Natural killer cell (primary cell): ENCODE measurements at regions not wholly inside any gene's neighbourhood (a gene's known extent, or its start where the extent isn't known, plus 50 kb on each side); places are given as distances from the start of the nearest gene placed in this dataset.

ENCODE experiments used
- ATAC-seq, 3 donors: fragments of 150-1000 bp in 2 of 3; fragments of 200-7000 bp in 1 of 3; cut with Tn5 transposase; 1 replicate in 1 of 3; 2 replicates in 2 of 3; pipeline ENCODE4 v1.10.0; 2021; ENCODE audit warnings: mild to moderate bottlenecking in 2 of 3, moderate library complexity in 2 of 3
- DNase-seq, 2 donors: peaks; one replicate each; pipeline versions ENCODE4 v3.0.0 to v3.0.0-alpha.2; 2013 to 2021; ENCODE audit warnings: mixed read lengths in 1 of 2
- H3K27ac ChIP-seq: one replicate; pipeline ENCODE4 v1.5.1; 2013; ENCODE audit warnings: mild to moderate bottlenecking, low read length
- H3K27me3 ChIP-seq: one replicate; pipeline ENCODE4 v1.6.1; 2013; ENCODE audit warnings: low read length; ENCODE audit not compliant: control insufficient read depth, insufficient read depth
- H3K36me3 ChIP-seq: one replicate; pipeline ENCODE4 v1.6.1; 2013; ENCODE audit warnings: low read length; ENCODE audit not compliant: control insufficient read depth, insufficient read depth
- H3K4me1 ChIP-seq: one replicate; pipeline ENCODE4 v1.6.1; 2013; ENCODE audit warnings: low read length; ENCODE audit not compliant: control insufficient read depth, insufficient read depth
- H3K4me3 ChIP-seq: one replicate; pipeline ENCODE4 v1.5.1; 2013; ENCODE audit warnings: low read length
- H3K9me3 ChIP-seq: one replicate; pipeline ENCODE4 v1.6.1; 2013; ENCODE audit warnings: low read length; ENCODE audit not compliant: control insufficient read depth, insufficient read depth
- H3K27ac Mint-ChIP-seq, 2 donors: one replicate each; pipeline ENCODE4 v1.8.0; 2022; ENCODE audit warnings: mild to moderate bottlenecking in 2 of 2, mixed read lengths in 2 of 2, moderate library complexity in 1 of 2
- H3K27me3 Mint-ChIP-seq, 2 donors: one replicate each; pipeline ENCODE4 v1.8.0; 2022; ENCODE audit warnings: low read depth in 2 of 2, mixed read lengths in 2 of 2
- H3K36me3 Mint-ChIP-seq: one replicate; pipeline ENCODE4 v1.8.0; 2022; ENCODE audit warnings: mixed read lengths
- H3K4me1 Mint-ChIP-seq, 2 donors: one replicate each; pipeline ENCODE4 v1.8.0; 2022; ENCODE audit warnings: mixed read lengths in 2 of 2
- H3K4me3 Mint-ChIP-seq: one replicate; pipeline ENCODE4 v1.8.0; 2022; ENCODE audit warnings: mild to moderate bottlenecking, moderate library complexity, mixed read lengths
- H3K9me3 Mint-ChIP-seq, 2 donors: one replicate each; pipeline ENCODE4 v1.8.0; 2022; ENCODE audit warnings: mixed read lengths in 2 of 2
- CTCF ChIP-seq: fragments of 200-600 bp; IDR thresholded peaks from one replicate; pipeline ENCODE4 v1.8.0; 2022; ENCODE audit warnings: antibody characterized with exemption
- WGBS: methylation state at CpG from one replicate; pipeline ENCODE4 v1.1.7; 2013; ENCODE audit warnings: missing lambda C conversion rate; ENCODE audit not compliant: insufficient coverage; 5-methylcytosine and 5-hydroxymethylcytosine counted together
- intact Hi-C: fragments of 100-400 bp; cut with micrococcal nuclease; formaldehyde crosslinking; loops from one replicate; pipeline ENCODE4 v1.14.2; 2022

GRCh38 chr1:238129677-238130076 lies 239.0 kb upstream of the ZP4 start:
- no peak overlapping the region for H3K4me3 Mint-ChIP-seq

GRCh38 chr1:238123201-238123600 lies 232.5 kb upstream of the ZP4 start:
- WGBS: 78% methylated on average over 3 of the region's 3 CpGs
- intact Hi-C loops: no loop called here
- Histone ChIP-seq H3K36me3 (no peaks in the 10 kb centered on the region), H3K27me3 (no peaks in the 10 kb centered on the region), H3K4me1 (no peaks in the 10 kb centered on the region), H3K9me3 (no peaks in the 10 kb centered on the region), H3K4me3 (no peak overlapping the region), H3K27ac (no peak overlapping the region)
- no peak overlapping the region for H3K27ac Mint-ChIP-seq
- ATAC-seq: no peak
- H3K36me3 Mint-ChIP-seq: no peaks in the 10 kb centered on the region
- no peaks in the 10 kb centered on the region for H3K4me1 Mint-ChIP-seq
- no peak for DNase-seq
- H3K9me3 Mint-ChIP-seq: peaks cover 2 to 4% of the 10 kb centered on the region in 2 donors
- H3K4me3 Mint-ChIP-seq: no peak overlapping the region
- no peak for TF ChIP-seq CTCF
- H3K27me3 Mint-ChIP-seq: no peaks in the 10 kb centered on the region

More at GRCh38 chr1:238129677-238130076, 239.0 kb upstream of the ZP4 start:
- no peak for TF ChIP-seq CTCF
- no peaks in the 10 kb centered on the region for H3K27me3 ChIP-seq
- intact Hi-C loops: no loop called here
- H3K36me3 ChIP-seq: no peaks in the 10 kb centered on the region
- ATAC-seq (no peak), DNase-seq (no peak)
- H3K9me3 ChIP-seq: no peaks in the 10 kb centered on the region
- Mint-ChIP-seq H3K4me1 (no peaks in the 10 kb centered on the region), H3K27me3 (no peaks in the 10 kb centered on the region), H3K36me3 (peaks cover 8% of the 10 kb centered on the region), H3K9me3 (peaks cover 8 to 11% of the 10 kb centered on the region in 2 donors), H3K27ac (no peak overlapping the region)
- H3K4me3 ChIP-seq: no peak overlapping the region
- 100% methylated on average over 1 of the region's 2 CpGs for WGBS
- no peaks in the 10 kb centered on the region for H3K4me1 ChIP-seq
- no peak overlapping the region for H3K27ac ChIP-seq

GRCh38 chr1:238119861-238120260 lies 229.1 kb upstream of the ZP4 start:
- intact Hi-C loops: no loop called here
- no CpG with 5 or more reads among the region's 1 CpG for WGBS
- DNase-seq: no peak
- Mint-ChIP-seq H3K36me3 (no peaks in the 10 kb centered on the region), H3K4me1 (no peaks in the 10 kb centered on the region), H3K4me3 (no peak overlapping the region), H3K27ac (no peak overlapping the region), H3K27me3 (no peaks in the 10 kb centered on the region), H3K9me3 (peaks cover 5% of the 10 kb centered on the region in 2 donors)
- Histone ChIP-seq H3K4me1 (no peaks in the 10 kb centered on the region), H3K27ac (no peak overlapping the region), H3K4me3 (no peak overlapping the region), H3K36me3 (no peaks in the 10 kb centered on the region), H3K9me3 (peaks cover 2% of the 10 kb centered on the region), H3K27me3 (no peaks in the 10 kb centered on the region)
- TF ChIP-seq CTCF: no peak
- ATAC-seq: no peak

GRCh38 chr1:238119060-238119459 lies 228.3 kb upstream of the ZP4 start:
- WGBS: 64% methylated on average over 4 of the region's 4 CpGs
- no peak for TF ChIP-seq CTCF
- H3K4me1 Mint-ChIP-seq: no peaks in the 10 kb centered on the region
- DNase-seq (no peak), ATAC-seq (no peak)
- Histone ChIP-seq H3K4me1 (no peaks in the 10 kb centered on the region), H3K27ac (no peak overlapping the region), H3K27me3 (no peaks in the 10 kb centered on the region), H3K4me3 (no peak overlapping the region), H3K36me3 (no peaks in the 10 kb centered on the region), H3K9me3 (peaks cover 2% of the 10 kb centered on the region)
- peaks cover 5 to 7% of the 10 kb centered on the region in 2 donors for H3K9me3 Mint-ChIP-seq
- H3K27ac Mint-ChIP-seq: no peak overlapping the region
- no peaks in the 10 kb centered on the region for H3K36me3 Mint-ChIP-seq
- no peak overlapping the region for H3K4me3 Mint-ChIP-seq
- H3K27me3 Mint-ChIP-seq: no peaks in the 10 kb centered on the region
- intact Hi-C loops: no loop called here
